NCI-H128 (cell line): ENCODE measurements at regions not wholly inside any gene's neighbourhood (a gene's known extent, or its start where the extent isn't known, plus 50 kb on each side); places are given as distances from the start of the nearest gene placed in this dataset.
"Not testable (repeated sequence)": the region's sequence is repeated elsewhere in the genome, so short reads cannot be mapped to it uniquely, and the experiment has no call there.

Experiments
- DNase-seq: peaks from one replicate; lab custom pipeline; 2025; ENCODE audit not compliant: unreplicated experiment; lab: John Stamatoyannopoulos, UW

- DNase-seq = no peak
These were observed 83.3 kb upstream of the PCDH8 start for GRCh38 chr13:52931539-52932431.

- DNase-seq = no peak
These were observed 82.7 kb upstream of the PCDH8 start for GRCh38 chr13:52931131-52931530.

- DNase-seq = no peak
These were observed 81.4 kb upstream of the PCDH8 start for GRCh38 chr13:52929846-52930245.

- DNase-seq = no peak
These were observed 78.5 kb upstream of the PCDH8 start for GRCh38 chr13:52926971-52927370.

GRCh38 chr13:52925775-52926285 is 77.4 kb upstream of the PCDH8 start:
- DNase-seq = no peak

- DNase-seq = no peak
These were observed 76.8 kb upstream of the PCDH8 start for GRCh38 chr13:52925251-52925650.

- no peak for DNase-seq
These were observed 76.1 kb upstream of the PCDH8 start for GRCh38 chr13:52924289-52925148.

- DNase-seq = no peak
These were observed 74.5 kb upstream of the PCDH8 start for GRCh38 chr13:52922961-52923360.

GRCh38 chr13:52921194-52921593 is 72.8 kb upstream of the PCDH8 start:
- no peak for DNase-seq

GRCh38 chr13:52916486-52916990 is 68.1 kb upstream of the PCDH8 start:
- DNase-seq = no peak

GRCh38 chr13:52911340-52911739 is 62.9 kb upstream of the PCDH8 start:
- DNase-seq = no peak

GRCh38 chr13:52910318-52910717 is 61.9 kb upstream of the PCDH8 start:
- DNase-seq = not testable (repeated sequence)

- peak; percentile 34 for DNase-seq
These were observed 57.9 kb upstream of the PCDH8 start for GRCh38 chr13:52906122-52906903.

GRCh38 chr13:52905701-52906100 is 57.3 kb upstream of the PCDH8 start:
- DNase-seq = no peak

GRCh38 chr13:52903320-52903719 is 54.9 kb upstream of the PCDH8 start:
- no peak for DNase-seq

- no peak for DNase-seq
These were observed 50.8 kb upstream of the PCDH8 start for GRCh38 chr13:52899206-52899605.
